ENCODE measurements at regions not wholly inside any gene's neighbourhood (a gene's known extent, or its start where the extent isn't known, plus 50 kb on each side); places are given as distances from the start of the nearest gene placed in this dataset.

- Histone ChIP-seq H2AFZ (ENCODE audit: low read depth, low read length) (no peak overlapping the region), H3K27ac (ENCODE audit: low read length) (no peak overlapping the region), H3K79me2 (replicated peaks; ENCODE audit: insufficient read depth, low read length) (no peaks in the 10 kb centered on the region), H3K4me2 (ENCODE audit: low read length) (no peak overlapping the region), H4K20me1 (ENCODE audit: insufficient read depth) (no peaks in the 10 kb centered on the region), H3K4me3 (ENCODE audit: low read length) (no peak overlapping the region), H3K36me3 (ENCODE audit: insufficient read depth, low read length) (no peaks in the 10 kb centered on the region), H3K9ac (ENCODE audit: low read length) (no peak overlapping the region), H3K9me3 (ENCODE audit: low read length) (no peaks in the 10 kb centered on the region), H3K27me3 (ENCODE audit: insufficient read depth, low read depth, low read length) (no peaks in the 10 kb centered on the region), H3F3A (ENCODE audit: insufficient read depth, low read length, poor library complexity, severe bottlenecking) (no peaks in the 10 kb centered on the region), H3K9me2 (ENCODE audit: insufficient read depth, low read length) (no peaks in the 10 kb centered on the region)
- TF ChIP-seq RAD21 (conservative IDR thresholded peaks at IDR 0.05) = no peak
- TF ChIP-seq, protein P1, sequence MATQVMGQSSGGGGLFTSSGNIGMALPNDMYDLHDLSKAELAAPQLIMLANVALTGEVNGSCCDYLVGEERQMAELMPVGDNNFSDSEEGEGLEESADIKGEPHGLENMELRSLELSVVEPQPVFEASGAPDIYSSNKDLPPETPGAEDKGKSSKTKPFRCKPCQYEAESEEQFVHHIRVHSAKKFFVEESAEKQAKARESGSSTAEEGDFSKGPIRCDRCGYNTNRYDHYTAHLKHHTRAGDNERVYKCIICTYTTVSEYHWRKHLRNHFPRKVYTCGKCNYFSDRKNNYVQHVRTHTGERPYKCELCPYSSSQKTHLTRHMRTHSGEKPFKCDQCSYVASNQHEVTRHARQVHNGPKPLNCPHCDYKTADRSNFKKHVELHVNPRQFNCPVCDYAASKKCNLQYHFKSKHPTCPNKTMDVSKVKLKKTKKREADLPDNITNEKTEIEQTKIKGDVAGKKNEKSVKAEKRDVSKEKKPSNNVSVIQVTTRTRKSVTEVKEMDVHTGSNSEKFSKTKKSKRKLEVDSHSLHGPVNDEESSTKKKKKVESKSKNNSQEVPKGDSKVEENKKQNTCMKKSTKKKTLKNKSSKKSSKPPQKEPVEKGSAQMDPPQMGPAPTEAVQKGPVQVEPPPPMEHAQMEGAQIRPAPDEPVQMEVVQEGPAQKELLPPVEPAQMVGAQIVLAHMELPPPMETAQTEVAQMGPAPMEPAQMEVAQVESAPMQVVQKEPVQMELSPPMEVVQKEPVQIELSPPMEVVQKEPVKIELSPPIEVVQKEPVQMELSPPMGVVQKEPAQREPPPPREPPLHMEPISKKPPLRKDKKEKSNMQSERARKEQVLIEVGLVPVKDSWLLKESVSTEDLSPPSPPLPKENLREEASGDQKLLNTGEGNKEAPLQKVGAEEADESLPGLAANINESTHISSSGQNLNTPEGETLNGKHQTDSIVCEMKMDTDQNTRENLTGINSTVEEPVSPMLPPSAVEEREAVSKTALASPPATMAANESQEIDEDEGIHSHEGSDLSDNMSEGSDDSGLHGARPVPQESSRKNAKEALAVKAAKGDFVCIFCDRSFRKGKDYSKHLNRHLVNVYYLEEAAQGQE (IDR thresholded peaks at IDR 0.05; ENCODE audit: borderline replicate concordance) = no peak
- no peak for TF ChIP-seq SMC3 (conservative IDR thresholded peaks at IDR 0.05; ENCODE audit: poor library complexity)
Observed at GRCh38 chr13:54183728-54184127, 1155.1 kb downstream of the OLFM4 start.

- no peaks in the 10 kb centered on the region for H3K27me3 ChIP-seq (ENCODE audit: insufficient read depth, low read depth, low read length)
- no peaks in the 10 kb centered on the region for H3K9me2 ChIP-seq (ENCODE audit: insufficient read depth, low read length)
- H3K4me2 ChIP-seq (ENCODE audit: low read length) = no peak overlapping the region
- H3K9ac ChIP-seq (ENCODE audit: low read length) = no peak overlapping the region
- no peaks in the 10 kb centered on the region for H3K79me2 ChIP-seq (replicated peaks; ENCODE audit: insufficient read depth, low read length)
- H4K20me1 ChIP-seq (ENCODE audit: insufficient read depth) = no peaks in the 10 kb centered on the region
- H3K9me3 ChIP-seq (ENCODE audit: low read length) = no peaks in the 10 kb centered on the region
- no peaks in the 10 kb centered on the region for H3F3A ChIP-seq (ENCODE audit: insufficient read depth, low read length, poor library complexity, severe bottlenecking)
- no peak overlapping the region for H3K4me3 ChIP-seq (ENCODE audit: low read length)
- H3K27ac ChIP-seq (ENCODE audit: low read length) = no peak overlapping the region
- H2AFZ ChIP-seq (ENCODE audit: low read depth, low read length) = no peak overlapping the region
- no peaks in the 10 kb centered on the region for H3K36me3 ChIP-seq (ENCODE audit: insufficient read depth, low read length)
- TF ChIP-seq SMC3 (conservative IDR thresholded peaks at IDR 0.05; ENCODE audit: poor library complexity) (no peak), POLR2AphosphoS5 (IDR thresholded peaks at IDR 0.05) (no peak), EP300 (conservative IDR thresholded peaks at IDR 0.05; ENCODE audit: poor library complexity, severe bottlenecking) (no peak), RAD21 (conservative IDR thresholded peaks at IDR 0.05) (no peak), EZH2 (IDR thresholded peaks at IDR 0.05; ENCODE audit: borderline replicate concordance, insufficient read depth, low read length, poor library complexity, severe bottlenecking) (no peak), TAF1 (IDR thresholded peaks at IDR 0.05; ENCODE audit: low read depth) (no peak), CTCF (IDR thresholded peaks at IDR 0.05; ENCODE audit: poor library complexity, severe bottlenecking) (no peak), MXI1 (conservative IDR thresholded peaks at IDR 0.05; ENCODE audit: poor library complexity, severe bottlenecking) (no peak)
- TF ChIP-seq, protein P1 (IDR thresholded peaks at IDR 0.05; ENCODE audit: borderline replicate concordance) = no peak
Observed at GRCh38 chr13:54184576-54184975, 1156.0 kb downstream of the OLFM4 start.
